ENCODE measurements at regions not wholly inside any gene's neighbourhood (a gene's known extent, or its start where the extent isn't known, plus 50 kb on each side); places are given as distances from the start of the nearest gene placed in this dataset.

DNA sequence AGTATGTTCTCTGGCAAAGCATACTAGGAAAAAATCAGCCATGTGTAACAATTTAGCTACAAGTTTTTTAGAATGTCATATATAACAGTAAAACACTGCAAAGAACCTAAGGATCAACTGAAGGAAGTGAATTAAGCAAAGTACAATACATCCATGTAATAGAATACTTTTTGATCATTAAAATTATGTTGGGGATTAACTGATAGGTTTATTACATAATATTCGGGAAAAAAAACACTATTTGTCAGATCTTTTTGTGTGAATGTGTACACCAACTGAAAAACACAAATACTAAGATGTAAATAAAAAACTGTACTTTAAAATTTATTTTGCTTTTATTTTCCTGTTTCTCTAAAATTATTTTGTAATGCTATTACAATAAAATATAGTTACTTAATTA is 185.5 kb upstream of the DYNLRB2 start:
- no peak for DNase-seq

DNA sequence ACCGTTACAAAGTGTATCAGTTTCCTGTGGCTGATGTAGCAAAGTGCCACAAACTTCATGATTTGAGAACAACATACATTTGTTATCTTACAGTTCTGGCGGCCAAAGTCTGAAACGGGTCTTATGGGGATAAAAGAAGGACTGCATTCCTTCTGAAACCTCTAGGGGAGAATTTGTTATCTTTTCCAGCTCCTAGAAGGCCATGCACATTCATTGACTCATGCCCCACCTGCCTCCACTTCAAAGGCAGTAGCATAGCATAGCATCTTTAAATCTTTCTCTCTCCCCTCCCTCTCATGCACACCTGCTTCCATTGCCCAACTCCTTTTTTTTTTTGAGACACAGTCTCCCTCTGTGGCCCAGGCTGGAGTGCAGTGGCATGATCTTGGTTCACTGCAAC is 190.7 kb upstream of the DYNLRB2 start:
- DNase-seq = no peak

DNA sequence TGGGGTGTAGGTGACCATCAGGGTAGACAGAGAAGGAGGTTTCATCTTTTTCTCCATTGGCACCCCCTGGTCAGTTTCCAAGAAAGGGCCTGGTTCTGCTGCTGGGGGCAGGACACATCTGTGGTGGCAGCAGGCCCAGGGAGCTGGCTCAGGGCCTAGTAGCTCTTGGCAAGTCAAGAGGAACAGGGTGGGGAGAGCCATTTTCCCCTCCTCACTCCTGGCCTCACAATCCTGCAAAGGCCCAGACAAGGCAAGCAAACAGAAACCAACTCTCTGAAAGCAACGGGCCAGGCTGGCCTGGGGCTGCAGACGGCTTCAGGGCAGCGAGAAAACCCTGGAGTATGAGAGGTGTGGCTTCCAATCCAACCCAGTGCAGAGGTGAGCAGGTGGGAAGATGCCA is 192.9 kb upstream of the DYNLRB2 start:
- no peak for DNase-seq

DNA sequence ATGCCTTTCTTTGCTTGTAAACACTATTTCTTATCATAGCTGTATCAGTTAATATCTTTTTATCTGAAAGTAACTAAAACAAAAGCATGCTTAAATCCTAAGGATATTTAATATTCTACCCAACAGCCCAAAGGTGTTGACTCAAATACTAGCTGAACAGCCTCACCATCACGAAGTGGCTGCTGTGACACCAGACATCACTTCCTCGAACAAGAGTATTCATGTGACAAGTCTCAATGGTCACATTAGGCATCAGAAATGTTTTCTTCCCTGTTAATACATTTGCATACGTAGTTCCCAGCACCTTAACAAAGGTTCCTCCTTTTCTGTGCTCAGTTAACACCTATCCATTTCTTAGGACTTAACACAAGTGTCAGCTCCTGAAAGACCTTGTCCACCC is 193.8 kb upstream of the DYNLRB2 start:
- no peak for DNase-seq

DNA sequence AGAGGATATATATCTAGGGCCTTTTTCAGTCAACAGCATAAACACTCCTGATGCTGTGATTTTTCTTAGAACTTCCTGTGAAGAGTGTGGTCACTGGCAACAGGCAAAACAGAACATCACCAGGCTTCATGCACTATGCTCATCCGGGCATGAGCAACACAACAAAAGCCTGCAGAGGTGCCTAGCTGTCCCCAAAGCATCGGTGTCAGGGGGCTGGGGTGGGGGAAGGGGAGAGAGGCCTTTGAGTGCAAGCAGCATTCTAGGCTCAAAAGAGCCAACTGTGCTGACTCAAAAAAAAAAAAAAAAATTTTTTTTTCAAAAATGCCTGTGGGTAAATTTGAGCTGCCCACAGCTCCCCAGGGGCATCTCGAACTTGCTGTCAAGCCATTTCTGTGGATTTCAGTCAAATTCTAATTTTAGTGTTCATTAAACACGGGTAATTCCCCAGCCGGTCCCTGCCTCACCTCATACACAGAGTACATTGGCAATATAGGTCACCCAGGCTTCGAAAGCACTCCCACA is 194.6 kb upstream of the DYNLRB2 start:
- DNase-seq = no peak

DNA sequence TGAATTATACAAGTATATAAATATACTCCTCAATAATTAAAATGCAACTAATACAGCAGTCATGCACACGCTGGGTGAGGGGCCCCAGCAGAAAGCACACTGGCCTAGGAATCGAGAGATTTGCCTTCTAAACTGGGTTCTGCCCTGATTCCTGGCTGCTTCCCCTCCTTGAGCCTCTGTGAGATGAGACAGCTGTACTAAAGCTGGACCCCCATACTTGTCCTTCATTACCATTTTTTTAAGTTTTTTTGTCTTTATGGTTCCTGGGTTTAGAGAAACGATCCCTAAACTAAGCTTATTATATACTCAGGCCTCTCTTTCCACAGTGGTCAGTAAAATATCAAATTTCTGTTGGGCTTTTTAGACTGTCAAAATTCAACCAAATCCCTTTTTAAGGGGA is 195.1 kb upstream of the DYNLRB2 start:
- DNase-seq = no peak

DNA sequence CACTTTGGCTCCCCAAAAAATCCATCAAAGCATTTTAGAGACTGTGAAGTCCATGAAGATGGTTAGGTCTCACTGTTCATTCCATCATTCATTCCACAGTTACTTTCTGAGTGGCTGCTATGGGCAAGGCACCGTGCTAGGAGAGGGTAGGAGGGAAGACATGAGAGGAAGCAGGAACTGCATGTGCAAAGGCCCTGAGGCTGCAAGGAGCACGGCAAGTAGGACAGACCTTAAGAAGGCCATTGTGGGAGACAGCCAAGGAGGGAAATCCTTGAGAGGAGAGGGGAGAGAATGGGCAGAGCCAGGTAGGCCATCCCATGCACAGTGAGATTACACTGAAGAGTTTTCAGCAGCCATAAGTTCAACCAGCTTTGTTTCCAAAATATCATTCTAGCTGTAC is 196.2 kb upstream of the DYNLRB2 start:
- DNase-seq = no peak

DNA sequence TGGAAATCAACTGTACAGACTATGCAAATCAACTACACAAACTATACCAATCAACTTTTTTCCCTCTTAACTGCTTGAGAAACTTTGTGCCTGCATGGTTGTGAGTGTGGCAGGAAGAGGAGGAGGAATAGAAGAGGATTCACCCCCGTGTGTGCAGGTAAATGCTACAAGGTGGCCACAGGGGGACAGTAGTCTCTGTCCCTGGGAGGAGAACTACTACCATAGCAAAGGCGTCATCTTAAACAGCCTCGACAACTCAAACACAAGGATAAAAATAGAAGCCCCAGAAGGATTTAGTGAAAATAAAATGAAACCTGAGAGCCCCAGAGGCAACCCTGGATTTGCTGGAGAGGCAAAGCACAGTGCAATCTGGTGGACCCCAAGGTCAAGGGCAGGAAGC is 199.5 kb upstream of the DYNLRB2 start:
- no peak for DNase-seq

DNA sequence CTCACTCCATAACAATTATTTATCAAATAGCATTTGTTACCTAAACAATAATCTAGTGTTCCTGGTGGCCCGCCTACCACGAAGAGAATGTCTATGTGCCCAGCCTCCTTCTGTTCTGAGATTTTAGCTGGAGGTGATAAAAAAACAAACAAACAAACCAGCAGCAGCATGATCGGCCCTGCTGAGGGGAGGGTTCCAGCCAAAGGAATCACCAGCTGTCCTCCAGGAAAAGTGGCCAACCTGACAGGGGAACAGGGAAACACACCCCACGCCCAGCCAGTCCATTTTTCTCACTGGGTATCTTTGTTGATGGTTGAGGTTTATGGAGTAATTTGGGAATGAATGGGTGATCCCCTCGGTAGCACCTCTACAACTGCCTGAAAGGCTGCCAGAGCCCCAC is 203.0 kb upstream of the DYNLRB2 start:
- no peak for DNase-seq

DNA sequence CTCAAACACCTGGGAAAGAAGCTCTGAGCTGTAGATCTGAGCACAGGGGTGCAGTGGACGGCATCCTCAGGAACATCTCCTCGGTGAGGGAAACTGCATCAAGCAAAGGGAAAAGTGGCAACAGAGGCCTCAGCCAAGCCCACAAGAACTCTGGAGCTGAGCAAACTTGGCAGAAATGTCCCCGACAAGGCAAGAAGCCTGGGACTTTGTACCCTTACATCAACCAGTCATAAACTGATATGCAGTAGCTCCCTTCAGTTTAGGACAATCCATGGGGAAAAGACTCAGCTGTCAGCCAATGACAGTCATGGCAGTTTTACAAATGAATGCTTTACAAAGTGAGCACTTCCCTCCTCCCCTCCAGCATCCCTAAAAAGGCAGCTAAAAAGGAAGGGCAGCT is 210.0 kb upstream of the DYNLRB2 start:
- DNase-seq = no peak

DNA sequence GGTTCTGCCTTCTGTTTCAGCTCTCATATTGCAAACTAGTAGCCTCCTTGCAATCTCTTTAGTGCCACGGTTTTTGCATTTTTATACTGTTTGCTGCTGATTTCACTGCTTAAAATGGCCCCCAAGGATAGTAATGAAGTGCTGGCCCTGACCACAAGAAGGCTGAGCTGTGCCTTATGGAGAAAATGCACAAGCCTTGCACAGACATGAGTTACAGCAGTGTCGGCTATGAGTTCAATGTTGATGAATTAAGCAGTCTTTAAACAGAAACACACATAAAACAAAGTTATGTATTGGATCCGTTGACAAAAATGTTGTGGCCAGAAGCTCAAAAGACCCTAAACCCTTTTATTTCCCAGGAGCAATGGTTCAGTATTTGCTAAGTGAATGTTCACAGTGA is 210.6 kb upstream of the DYNLRB2 start:
- DNase-seq = no peak

DNA sequence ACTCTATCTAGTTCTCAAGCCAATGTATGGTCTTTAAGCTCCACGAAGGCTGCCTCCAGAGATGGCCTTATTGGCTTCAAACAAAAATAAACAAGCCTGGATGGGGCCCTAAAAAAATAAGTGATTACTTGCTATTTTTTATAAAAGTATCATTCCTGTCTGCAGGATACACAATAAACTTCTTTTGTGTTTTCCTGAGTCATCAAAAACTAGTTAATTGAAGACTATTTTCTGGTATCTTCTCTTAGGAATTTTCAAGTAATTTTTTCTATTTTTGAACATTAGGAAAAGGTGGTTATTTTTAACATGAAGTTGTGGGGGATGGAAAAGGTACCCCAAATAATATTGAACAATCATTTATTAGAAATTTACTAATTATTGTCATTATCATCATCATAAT is 213.1 kb upstream of the DYNLRB2 start:
- DNase-seq = no peak

DNA sequence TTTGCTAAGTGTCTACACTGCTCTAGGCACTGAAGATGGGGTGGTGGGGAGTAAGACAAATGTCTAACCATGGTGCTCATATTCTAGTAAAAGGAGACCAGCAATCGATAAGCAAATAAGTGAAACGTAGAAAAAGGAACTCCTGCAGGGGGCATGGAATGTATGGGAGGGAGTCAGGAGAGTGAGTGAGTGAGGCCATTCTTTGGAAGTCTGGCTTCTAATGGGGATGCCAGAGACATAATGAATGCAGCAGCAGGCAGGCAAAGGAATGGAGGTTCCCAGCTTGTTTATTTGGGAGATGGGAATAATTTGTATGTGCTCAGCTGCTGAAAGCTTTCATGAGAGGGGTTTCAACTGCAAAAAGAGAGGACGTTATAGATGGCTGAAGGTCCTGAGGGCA is 216.4 kb upstream of the DYNLRB2 start:
- DNase-seq = no peak

DNA sequence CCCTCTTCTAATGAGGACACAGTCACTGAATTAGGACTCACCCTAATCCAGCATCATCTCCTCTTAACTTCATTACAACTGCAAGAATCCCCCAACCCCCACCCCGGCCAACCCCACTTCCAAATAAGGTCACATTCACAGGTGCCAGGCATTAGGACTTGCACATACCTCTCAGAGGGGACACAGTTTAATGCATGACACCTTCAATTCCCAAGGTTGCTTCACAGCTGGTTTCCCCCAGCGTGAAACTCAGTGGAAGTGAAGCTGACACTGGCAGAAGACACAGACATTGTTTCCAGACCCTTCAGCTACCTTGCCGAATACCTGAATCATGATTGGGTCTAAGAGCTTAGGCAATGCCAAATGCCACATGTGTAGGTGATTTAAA is 217.0 kb upstream of the DYNLRB2 start:
- DNase-seq = no peak

DNA sequence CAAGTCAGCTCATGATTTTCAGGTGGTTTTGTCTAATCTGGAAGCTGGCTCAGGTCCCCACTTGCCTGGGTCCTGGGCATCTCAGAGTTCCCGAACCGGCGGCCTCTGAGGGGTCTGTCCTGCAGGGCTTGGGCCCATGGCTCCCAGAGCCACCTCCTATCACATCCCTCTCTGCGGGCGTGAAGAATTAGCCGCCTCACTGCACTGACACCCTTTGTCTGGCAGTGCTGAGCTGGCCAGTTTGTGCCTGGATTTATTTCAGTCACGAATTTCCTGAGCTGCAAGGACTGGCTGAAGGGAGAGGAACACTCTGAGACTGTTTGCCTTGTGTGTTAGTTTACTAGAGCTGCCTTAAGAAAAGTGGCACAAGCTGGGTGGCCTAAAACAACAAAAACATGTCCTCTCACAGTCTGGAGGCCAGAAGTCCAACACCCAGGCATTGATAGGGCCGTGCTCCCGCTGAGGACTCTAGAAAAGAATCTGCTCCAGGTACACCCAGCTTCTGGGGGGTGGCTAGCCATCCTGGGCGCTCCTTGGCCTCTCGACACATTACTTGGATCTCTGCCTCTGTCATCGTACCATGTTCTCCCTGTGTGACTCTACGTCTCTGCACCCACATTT is 217.5 kb upstream of the DYNLRB2 start:
- no peak for DNase-seq

DNA sequence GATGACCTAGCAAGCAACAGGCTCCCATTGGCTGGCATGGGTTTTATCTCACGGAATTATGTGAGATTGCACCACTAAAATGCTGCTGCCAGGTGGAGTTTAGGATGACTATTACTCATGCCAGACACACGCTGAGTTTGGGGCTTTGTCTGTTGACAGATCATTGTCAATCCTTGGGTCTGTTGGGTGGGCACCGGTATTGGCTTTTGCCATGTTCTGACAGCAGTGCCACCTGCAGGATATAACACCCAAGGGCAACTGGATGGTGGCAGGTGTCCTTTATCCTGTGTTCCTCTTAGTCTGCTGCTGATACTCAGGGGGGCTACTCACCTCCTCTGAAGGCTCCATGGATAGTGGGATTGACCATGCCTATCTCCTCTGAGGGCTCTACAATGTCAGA is 221.6 kb upstream of the DYNLRB2 start:
- no peak for DNase-seq

DNA sequence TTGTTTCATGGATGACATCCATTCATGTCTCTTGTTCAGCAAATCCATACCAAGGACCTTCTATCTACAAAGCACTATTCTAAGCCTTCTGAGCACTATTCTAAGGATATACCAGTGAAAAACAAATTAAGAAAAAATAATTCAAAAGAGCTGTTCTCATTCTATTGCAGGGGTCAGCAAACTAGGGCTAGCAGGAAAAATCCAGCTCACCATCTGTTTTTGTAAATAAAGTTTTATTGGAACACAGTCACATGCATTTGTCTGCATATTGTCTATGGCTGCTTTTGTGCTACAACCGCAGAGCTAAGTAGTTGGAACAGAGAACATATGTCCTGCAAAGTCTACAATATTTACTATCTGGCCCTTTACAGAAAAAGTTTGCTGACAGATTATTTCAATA is 222.7 kb upstream of the DYNLRB2 start:
- no peak for DNase-seq

DNA sequence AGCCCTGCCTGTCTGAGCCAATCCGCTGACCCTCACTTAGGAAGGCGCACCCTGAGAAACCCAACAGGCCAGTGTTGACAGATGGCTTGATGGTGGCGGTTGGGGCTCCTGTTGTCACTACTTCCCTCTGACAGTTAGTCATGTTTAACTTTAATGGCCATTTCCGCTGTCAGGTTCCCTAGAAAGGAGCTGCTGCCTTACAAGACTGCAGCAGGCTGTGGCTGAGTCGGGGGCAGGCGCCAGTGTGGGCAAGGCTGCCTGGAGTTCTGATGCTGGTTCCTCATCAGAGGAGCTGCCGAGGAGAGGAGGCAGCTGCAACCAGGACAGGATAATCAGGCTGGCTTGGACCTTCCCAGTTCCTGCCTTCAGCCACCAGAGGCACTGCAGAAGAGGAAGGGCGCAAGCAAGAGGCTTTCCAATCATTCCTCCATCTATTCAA is 223.2 kb upstream of the DYNLRB2 start:
- no peak for DNase-seq

DNA sequence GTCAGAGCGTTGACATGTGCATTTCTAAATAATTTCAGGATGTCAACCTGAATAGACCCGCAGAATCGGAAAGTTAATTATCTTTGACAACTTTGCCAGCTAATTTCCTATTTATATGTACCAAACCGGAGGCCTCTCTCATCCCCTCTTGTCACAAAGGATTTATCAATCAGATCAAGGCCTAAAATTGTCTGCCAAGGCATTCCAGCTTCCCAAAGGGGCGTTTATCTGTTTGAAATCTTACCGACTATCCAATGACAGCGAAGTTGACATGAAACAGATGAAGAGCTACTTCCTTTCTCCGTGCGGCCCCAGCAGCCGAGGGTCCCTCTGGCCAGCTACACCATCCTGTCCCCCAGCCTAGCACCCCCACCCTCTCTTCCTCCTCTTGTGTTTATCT is 223.7 kb upstream of the DYNLRB2 start:
- no peak for DNase-seq

DNA sequence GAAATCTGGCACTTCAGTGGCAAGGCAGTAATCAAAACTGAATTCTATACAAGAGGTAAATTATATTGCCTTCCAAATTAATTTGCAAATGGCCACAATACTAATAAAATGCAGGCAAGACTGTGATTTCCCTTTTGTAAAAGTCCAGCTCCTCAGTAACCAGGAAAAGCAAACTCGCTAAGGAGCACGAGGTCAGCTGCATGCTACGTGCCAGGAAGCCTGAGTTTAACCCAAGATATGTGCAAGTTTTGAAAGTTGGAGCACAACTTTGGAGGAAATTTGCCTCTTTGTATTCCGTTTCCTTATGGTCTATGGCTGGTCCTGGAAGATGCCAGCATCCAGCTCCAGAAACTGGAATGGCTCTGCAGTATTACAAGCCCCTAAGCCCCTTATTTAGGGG is 226.8 kb upstream of the DYNLRB2 start:
- DNase-seq = no peak

DNA sequence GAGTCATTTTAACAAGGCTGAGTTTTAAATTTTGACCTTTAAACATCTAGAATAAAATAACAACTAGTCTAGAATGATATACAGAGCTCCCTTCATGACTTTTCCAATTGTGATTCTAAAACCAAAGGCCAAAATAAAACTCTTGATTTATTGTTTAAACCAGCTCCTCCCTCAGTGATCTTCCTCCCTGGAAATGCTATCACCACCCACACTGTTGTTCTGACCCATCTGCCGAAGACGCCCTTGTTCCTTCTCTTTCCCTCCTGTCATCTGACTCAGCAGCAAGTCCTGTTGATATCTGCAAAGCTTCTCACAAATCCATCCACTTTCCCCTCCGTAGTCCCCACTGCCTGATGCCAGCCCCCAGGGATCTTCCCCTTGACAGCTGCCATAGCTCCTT is 231.6 kb upstream of the DYNLRB2 start:
- DNase-seq = no peak

DNA sequence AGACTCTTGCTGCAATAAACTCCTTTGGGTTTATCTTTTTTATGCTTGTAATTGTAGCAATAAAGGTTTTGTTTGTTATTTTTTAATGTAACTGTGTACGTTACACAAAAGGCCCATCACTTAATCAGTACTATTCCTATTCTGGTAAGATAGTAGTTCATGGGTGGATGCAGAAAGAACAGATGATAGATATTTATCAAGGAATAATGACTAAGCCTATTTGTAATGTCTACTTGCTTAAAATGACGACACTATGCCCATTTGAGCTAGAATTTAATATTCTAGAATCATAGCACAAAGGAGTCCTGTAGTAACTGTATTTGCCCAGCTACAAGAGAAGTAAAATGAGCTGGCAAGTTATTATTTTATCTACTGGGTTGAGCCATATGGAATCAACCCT is 235.4 kb upstream of the DYNLRB2 start:
- no peak for DNase-seq

DNA sequence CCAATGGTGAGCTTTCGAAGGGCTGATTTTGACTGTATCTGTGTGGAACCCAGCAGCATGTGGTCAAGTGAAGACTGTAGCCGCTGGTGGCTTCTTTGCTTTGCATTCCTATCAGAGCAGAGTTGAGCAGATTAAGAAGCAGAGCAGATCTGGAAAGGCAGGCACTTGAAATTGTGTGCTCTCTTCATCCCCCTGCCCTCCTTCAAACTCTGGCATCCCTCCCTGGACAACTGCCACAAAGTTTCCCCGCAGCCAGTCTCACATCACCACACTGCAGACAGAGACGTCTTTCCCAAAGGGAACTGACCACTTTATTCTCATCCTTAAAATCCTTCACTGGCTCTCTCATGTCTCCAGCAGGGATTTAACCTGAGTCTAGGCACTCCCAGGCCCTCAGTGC is 237.1 kb upstream of the DYNLRB2 start:
- DNase-seq = no peak

DNA sequence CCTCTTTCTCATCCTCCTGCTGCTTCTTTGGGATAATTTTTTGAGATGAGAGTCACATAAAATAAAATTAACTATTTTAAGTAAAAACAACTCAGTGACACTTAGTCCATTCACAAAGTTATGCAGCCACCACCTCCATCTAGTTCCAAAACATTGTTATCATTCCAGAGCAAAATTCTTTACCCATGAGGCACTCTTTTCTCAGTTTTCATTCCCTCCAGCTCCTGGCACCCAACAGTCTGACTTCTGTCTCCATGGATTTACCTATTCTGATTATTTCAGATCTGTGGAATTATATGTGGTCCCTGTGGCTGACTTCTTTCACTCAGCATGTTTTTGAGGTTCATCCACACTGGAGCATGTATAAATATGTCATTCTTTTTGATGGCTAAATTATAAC is 239.9 kb upstream of the DYNLRB2 start:
- DNase-seq = no peak

DNA sequence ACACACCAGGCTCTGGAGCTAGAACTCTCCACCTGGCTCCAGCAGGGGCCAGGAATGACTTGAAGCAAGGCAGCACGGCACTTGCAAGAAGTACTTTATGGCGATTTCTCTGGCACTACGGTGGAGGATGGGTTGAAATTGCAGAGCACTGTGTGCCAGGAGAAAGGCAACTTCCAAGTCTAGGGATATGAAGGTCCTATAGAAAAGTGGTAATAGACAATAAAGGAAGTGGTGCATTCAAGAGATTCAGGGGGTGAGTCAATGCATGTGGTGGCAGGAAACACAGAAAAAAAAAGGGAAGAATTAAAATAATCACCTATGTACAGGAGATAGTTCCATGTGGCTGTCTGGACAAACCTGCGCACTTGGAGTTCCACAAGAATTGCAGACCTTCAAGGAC is 240.3 kb upstream of the DYNLRB2 start:
- DNase-seq = no peak

DNA sequence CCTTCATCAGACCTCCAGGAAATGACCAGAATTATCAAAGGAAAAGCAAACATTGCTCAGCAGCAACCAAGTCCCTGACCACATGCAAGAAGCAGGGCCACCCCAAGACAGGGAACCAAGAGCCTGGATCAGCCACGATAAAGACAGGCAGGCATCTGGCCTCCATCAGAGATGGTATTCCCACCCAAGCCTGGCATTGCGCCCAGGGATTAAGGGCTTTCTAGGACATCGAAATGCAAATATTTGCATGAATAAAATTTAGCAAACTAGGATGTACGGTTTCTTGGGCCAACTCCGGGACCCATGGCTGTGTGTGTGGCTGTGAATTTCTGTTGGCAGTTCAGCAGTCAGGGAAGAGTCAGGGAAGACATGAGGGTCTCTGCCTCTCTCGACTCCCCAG is 241.4 kb upstream of the DYNLRB2 start:
- no peak for DNase-seq

Measured in CD4-positive, alpha-beta T cell treated with Interleukin-4 for 1 hour (primary cell).